WTC11 (cell line): ENCODE measurements at regions not wholly inside any gene's neighbourhood (a gene's known extent, or its start where the extent isn't known, plus 50 kb on each side); places are given as distances from the start of the nearest gene placed in this dataset.

Experiments used
- CREB1 ChIP-seq: sonication (generic); formaldehyde crosslinking; IDR thresholded peaks from 2 replicates; pipeline ENCODE4 v1.8.0; 2023; ENCODE audit warnings: mild to moderate bottlenecking, missing genetic modification reagents
- CREM ChIP-seq: sonication (generic); formaldehyde crosslinking; IDR thresholded peaks from 2 replicates; pipeline ENCODE4 v1.8.1; 2022; ENCODE audit warnings: mild to moderate bottlenecking, missing genetic modification reagents, moderate library complexity
- CTCF ChIP-seq: fragments of 200-600 bp; IDR thresholded peaks from 2 replicates; pipeline ENCODE4 v1.8.0; 2022; ENCODE audit warnings: antibody characterized with exemption
- ESRRA ChIP-seq: sonication (generic); formaldehyde crosslinking; IDR thresholded peaks from 2 replicates; pipeline ENCODE4 v1.8.1; 2022; ENCODE audit warnings: mild to moderate bottlenecking, missing genetic modification reagents, borderline replicate concordance
- MAX ChIP-seq: sonication (generic); formaldehyde crosslinking; IDR thresholded peaks from 2 replicates; pipeline ENCODE4 v1.8.0; 2022; ENCODE audit warnings: mild to moderate bottlenecking, missing genetic modification reagents
- MLX ChIP-seq: sonication (generic); formaldehyde crosslinking; IDR thresholded peaks from 2 replicates; pipeline ENCODE4 v1.8.1; 2023; ENCODE audit warnings: mild to moderate bottlenecking, missing genetic modification reagents, moderate library complexity
- PREB ChIP-seq: sonication (generic); formaldehyde crosslinking; IDR thresholded peaks from 2 replicates; pipeline ENCODE4 v1.8.1; 2022; ENCODE audit warnings: mild to moderate bottlenecking, missing genetic modification reagents, moderate library complexity, borderline replicate concordance
- SP1 ChIP-seq: sonication (generic); formaldehyde crosslinking; conservative IDR thresholded peaks from 2 replicates; pipeline ENCODE4 v1.8.1; 2022; ENCODE audit warnings: missing genetic modification reagents
- USF2 ChIP-seq: sonication (generic); formaldehyde crosslinking; IDR thresholded peaks from 2 replicates; pipeline ENCODE4 v1.8.1; 2023; ENCODE audit warnings: mild to moderate bottlenecking, missing genetic modification reagents, moderate library complexity
- ZNF138 ChIP-seq: sonication (generic); formaldehyde crosslinking; conservative IDR thresholded peaks from 2 replicates; pipeline ENCODE4 v1.8.1; 2022; ENCODE audit warnings: mild to moderate bottlenecking, moderate library complexity, missing genetic modification reagents

- TF ChIP-seq CTCF, result no peak
- TF ChIP-seq USF2 (CRISPR knock-in tag), result no peak
- TF ChIP-seq MLX (CRISPR knock-in tag), result no peak
- no peak for TF ChIP-seq ZNF138 (CRISPR knock-in tag)
- TF ChIP-seq CREM (CRISPR knock-in tag), result no peak
- no peak for TF ChIP-seq SP1 (CRISPR knock-in tag)
- no peak for TF ChIP-seq ESRRA
- no peak for TF ChIP-seq PREB (CRISPR knock-in tag)
- no peak for TF ChIP-seq CREB1 (CRISPR knock-in tag)
- TF ChIP-seq MAX (CRISPR knock-in tag), result no peak
These were observed 137.9 kb upstream of the F3 start for GRCh38 chr1:94679332-94680038.
